ENCODE measurements at regions not wholly inside any gene's neighbourhood (a gene's known extent, or its start where the extent isn't known, plus 50 kb on each side); places are given as distances from the start of the nearest gene placed in this dataset.

DNA sequence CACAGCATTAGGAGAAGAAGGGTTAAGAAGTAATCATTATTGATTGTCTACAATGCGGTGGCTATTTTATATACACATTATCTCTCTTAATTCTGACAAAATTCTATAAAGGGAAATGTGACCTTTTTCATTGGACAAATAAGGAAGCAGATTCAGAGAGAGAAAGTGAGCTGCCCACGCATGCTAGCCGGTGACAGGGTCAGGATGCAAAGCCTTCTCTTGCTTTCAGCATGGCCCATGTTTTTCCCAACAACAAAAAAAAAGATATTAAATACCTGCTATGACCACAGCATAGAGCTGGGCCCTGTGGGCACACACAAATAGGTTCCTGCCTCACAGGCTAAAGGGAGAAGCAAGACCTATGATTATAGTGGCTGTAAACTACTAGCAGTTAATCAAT is 66.8 kb downstream of the PPP1R3C start:
- TF ChIP-seq, protein P1, sequence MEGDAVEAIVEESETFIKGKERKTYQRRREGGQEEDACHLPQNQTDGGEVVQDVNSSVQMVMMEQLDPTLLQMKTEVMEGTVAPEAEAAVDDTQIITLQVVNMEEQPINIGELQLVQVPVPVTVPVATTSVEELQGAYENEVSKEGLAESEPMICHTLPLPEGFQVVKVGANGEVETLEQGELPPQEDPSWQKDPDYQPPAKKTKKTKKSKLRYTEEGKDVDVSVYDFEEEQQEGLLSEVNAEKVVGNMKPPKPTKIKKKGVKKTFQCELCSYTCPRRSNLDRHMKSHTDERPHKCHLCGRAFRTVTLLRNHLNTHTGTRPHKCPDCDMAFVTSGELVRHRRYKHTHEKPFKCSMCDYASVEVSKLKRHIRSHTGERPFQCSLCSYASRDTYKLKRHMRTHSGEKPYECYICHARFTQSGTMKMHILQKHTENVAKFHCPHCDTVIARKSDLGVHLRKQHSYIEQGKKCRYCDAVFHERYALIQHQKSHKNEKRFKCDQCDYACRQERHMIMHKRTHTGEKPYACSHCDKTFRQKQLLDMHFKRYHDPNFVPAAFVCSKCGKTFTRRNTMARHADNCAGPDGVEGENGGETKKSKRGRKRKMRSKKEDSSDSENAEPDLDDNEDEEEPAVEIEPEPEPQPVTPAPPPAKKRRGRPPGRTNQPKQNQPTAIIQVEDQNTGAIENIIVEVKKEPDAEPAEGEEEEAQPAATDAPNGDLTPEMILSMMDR (IDR thresholded peaks at IDR 0.05) = no peak
- no peak for TF ChIP-seq POLR2A (IDR thresholded peaks at IDR 0.05)

Data from heart left ventricle (tissue), 13 donors.